Coronary artery (tissue), 2 donors: ENCODE measurements at regions not wholly inside any gene's neighbourhood (a gene's known extent, or its start where the extent isn't known, plus 50 kb on each side); places are given as distances from the start of the nearest gene placed in this dataset.
"Not testable (repeated sequence)": the region's sequence is repeated elsewhere in the genome, so short reads cannot be mapped to it uniquely, and the experiment has no call there.

Source experiments
- DNase-seq: peaks from one replicate; pipeline ENCODE4 v3.0.0-alpha.2; 2017; ENCODE audit warnings: low spot score
- H3K27ac ChIP-seq, 2 donors: fragments of 200-600 bp; sonication (generic); one replicate each; pipeline ENCODE4 v1.5.1; 2016 to 2019
- H3K4me3 ChIP-seq: fragments of 200-600 bp; sonication (generic); 2 replicates; pipeline ENCODE4 v1.5.1; 2016; ENCODE audit warnings: mild to moderate bottlenecking, moderate library complexity
- TF ChIP-seq, protein P1 (sequence below): fragments of 200-600 bp; sonication (generic); IDR thresholded peaks from one replicate; pipeline ENCODE4 v1.5.1; 2019; ENCODE audit warnings: antibody characterized with exemption

DNA sequence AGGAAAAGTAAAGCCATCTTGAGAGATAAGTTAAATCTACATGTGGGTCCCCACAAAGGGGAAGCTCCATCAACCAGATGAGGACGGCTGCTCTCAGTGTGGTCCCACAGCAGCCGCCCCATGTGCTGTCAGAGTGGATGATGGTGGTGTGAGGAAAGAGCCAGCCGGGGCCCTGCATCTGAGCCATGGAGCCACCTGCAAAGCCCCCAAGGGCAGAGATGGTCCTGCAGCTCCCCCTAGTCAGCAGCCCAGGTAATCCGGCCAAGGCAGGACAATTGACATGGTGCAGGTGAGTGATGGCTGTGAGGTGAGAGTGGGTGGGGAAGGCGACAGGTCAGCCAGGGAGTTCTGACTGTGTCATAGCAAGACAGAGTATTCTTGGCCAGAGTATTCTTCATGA is 458.8 kb downstream of the ICE1 start:
- TF ChIP-seq, protein P1, sequence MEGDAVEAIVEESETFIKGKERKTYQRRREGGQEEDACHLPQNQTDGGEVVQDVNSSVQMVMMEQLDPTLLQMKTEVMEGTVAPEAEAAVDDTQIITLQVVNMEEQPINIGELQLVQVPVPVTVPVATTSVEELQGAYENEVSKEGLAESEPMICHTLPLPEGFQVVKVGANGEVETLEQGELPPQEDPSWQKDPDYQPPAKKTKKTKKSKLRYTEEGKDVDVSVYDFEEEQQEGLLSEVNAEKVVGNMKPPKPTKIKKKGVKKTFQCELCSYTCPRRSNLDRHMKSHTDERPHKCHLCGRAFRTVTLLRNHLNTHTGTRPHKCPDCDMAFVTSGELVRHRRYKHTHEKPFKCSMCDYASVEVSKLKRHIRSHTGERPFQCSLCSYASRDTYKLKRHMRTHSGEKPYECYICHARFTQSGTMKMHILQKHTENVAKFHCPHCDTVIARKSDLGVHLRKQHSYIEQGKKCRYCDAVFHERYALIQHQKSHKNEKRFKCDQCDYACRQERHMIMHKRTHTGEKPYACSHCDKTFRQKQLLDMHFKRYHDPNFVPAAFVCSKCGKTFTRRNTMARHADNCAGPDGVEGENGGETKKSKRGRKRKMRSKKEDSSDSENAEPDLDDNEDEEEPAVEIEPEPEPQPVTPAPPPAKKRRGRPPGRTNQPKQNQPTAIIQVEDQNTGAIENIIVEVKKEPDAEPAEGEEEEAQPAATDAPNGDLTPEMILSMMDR = no peak
- DNase-seq = no peak

DNA sequence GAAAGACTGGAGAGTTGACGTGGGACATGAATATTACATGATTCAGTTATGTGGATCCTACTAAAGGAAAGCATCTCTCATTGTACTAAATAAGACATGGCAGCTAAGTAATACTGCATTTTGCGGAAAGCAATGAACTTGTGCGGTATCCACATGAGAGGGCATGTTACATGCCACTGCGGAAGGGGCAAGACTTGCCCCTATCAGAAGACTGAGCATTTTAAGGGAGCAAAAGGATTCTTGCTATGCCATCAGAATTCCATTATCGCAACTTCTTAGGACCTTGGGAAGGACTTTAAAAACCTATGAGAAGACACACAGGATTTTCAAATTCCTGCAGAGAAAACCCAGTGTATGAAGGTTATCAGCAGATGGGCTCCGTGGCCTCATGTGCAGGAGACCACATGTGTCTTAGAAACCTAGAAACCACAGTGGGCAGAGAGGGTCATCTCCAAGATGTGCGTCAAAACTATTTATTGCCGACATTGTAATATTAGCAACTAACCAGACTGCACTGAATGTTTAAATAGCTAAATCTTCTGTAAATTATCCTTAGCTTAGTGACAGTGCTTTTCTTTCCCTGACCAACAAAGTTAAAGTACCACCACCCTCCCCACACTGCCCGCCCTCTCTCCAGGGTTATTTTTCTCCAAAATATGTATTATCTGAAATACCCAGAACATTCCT is 457.7 kb downstream of the ICE1 start:
- no peak overlapping the region for H3K27ac ChIP-seq
- H3K4me3 ChIP-seq = no peak overlapping the region
- TF ChIP-seq, protein P1 = no peak
- no peak for DNase-seq

More for the DNA sequence above, 458.8 kb downstream of the ICE1 start:
- Histone ChIP-seq H3K4me3 (no peak overlapping the region), H3K27ac (no peak overlapping the region)

DNA sequence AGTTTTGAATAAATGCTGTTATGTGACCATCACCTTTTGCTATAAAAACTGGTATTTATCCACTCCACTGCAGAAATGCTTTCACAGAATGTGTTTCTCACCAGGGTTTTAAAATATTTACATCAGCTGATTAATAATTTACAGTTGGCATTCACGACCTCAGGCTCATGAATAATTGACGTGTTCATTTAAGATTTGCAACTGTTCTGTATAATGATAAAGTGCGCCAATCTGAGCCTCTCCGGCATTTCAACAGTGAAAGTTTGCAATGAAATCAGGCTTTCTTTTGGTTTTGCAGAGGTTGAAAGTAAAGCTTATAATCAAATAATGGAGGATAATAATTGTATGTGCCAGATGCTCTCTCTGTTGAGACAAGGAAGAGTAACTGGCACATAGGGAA is 434.9 kb downstream of the ICE1 start:
- DNase-seq = no peak
- Histone ChIP-seq H3K4me3 (no peak overlapping the region), H3K27ac (no peak overlapping the region)
- TF ChIP-seq, protein P1 = no peak

DNA sequence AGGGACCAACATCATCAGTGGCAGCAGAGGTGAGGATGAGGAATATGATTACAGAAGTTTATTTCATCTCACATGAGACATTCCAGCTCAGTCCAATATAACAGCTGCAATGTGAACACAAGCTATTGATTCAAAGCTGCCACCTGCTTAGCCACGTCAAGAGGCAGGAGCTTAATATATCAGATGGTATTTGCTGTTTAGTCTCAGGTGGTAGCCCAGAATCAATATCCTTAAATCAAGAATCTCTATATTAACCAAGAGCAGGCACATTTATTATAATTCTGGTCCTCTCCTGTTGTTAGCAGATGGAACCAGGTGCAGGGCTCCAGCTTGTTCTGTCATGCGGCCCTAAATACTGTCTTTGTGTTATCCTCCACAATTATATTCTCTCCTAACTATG is 431.6 kb downstream of the ICE1 start:
- Histone ChIP-seq H3K27ac (no peak overlapping the region), H3K4me3 (no peak overlapping the region)
- TF ChIP-seq, protein P1 = no peak
- no peak for DNase-seq

DNA sequence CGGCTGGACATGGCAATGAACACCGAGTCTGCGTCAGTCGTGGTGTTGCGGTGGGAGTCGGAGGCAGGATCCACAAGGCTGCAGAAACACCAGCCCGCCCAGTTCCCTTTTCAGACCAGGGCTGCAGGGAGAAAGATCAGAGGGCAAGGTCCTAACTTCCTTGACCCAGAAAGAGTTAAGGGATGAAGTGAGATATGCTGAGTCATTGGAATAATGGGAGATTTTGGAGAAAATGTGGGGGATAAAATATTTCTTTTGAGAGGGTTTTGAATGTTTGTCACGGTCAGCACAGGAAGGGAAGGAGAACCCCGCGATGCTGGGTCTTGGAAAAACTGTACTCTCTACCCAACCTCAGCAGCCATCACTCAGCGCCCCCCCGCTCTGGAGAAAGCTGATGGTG is 416.0 kb downstream of the ICE1 start:
- Histone ChIP-seq H3K27ac (no peak overlapping the region), H3K4me3 (no peak overlapping the region)
- TF ChIP-seq, protein P1 = no peak
- no peak for DNase-seq

DNA sequence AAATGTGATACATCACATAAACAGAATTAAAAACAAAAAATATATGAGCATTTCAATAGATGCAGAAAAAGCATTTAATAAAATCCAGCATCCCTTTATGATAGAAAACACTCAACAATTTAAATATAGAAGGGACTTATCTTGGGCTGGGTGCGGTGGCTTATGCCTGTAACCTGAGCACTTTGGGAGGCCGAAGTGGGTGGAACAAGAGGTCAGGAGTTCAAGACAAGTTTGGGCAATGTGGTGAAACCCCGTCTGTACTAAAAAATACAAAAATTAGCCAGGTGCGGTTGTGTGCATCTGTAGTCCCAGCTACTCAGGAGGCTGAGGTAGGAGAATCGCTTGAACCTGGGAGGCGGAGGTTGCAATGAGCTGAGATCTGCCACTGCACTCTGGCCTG is 409.1 kb downstream of the ICE1 start:
- DNase-seq, H3K27ac ChIP-seq, H3K4me3 ChIP-seq: not testable (repeated sequence)

DNA sequence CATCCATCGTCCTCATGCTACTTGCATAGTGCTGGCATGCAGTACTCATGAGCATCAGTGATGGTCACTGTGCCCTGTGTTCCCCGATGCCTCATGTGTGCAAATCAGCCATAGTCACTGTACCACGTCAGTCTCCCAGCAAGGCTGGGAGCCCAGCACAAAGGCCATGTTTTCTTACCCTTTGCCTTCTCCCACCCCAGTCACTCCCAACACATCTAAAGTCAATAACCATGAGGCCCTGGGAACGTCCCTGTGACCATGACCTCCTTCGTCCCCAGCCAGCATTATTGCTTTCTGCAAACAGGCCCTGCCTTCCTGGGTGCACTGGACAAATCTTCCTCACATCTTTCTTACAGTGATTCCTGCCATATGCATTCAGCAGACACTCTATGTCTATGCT is 406.1 kb downstream of the ICE1 start:
- TF ChIP-seq, protein P1 = no peak

More for the DNA sequence above, 406.1 kb downstream of the ICE1 start:
- H3K27ac ChIP-seq = no peak overlapping the region
- no peak overlapping the region for H3K4me3 ChIP-seq
- DNase-seq = no peak
